Lung (tissue), 11 donors: ENCODE measurements at regions not wholly inside any gene's neighbourhood (a gene's known extent, or its start where the extent isn't known, plus 50 kb on each side); places are given as distances from the start of the nearest gene placed in this dataset.

ENCODE experiments used
- ATAC-seq: fragments of 200-7000 bp; cut with Tn5 transposase; one replicate; pipeline ENCODE4 v1.9.1; 2020; ENCODE audit warnings: moderate number of reproducible peaks; ENCODE audit not compliant: insufficient read depth, low FRiP score
- DNase-seq, 3 donors: peaks; one replicate each; pipeline ENCODE4 v3.0.0-alpha.2; 2013 to 2017
- H3K27ac ChIP-seq, 2 donors: one replicate each; pipeline ENCODE4 v1.5.1; 2013; ENCODE audit warnings: mild to moderate bottlenecking in 2 of 2, moderate library complexity in 2 of 2, control low read depth in 1 of 2, inconsistent platforms in 1 of 2, low read depth in 1 of 2, low read length in 1 of 2
- H3K27me3 ChIP-seq, 3 donors: one replicate each; pipeline ENCODE4 v1.5.1; 2013; ENCODE audit warnings: low read length in 2 of 3; ENCODE audit not compliant: control insufficient read depth in 3 of 3, insufficient read depth in 3 of 3
- H3K36me3 ChIP-seq, 4 donors: one replicate each; pipeline ENCODE4 v1.5.1; 2013; ENCODE audit warnings: low read length in 4 of 4, mild to moderate bottlenecking in 1 of 4, moderate library complexity in 1 of 4; ENCODE audit not compliant: control insufficient read depth in 4 of 4, insufficient read depth in 4 of 4
- H3K4me1 ChIP-seq, 5 donors: one replicate each; pipeline ENCODE4 v1.5.1; 2013; ENCODE audit warnings: low read length in 5 of 5, mild to moderate bottlenecking in 2 of 5, moderate library complexity in 1 of 5; ENCODE audit not compliant: control insufficient read depth in 5 of 5, insufficient read depth in 5 of 5
- H3K4me3 ChIP-seq: one replicate; pipeline ENCODE4 v1.5.1; 2013; ENCODE audit warnings: mild to moderate bottlenecking, control low read depth, moderate library complexity
- H3K9ac ChIP-seq, 2 donors: one replicate each; pipeline ENCODE4 v1.5.1; 2013; ENCODE audit warnings: low read length in 2 of 2, control low read depth in 1 of 2; ENCODE audit not compliant: insufficient read depth in 1 of 2
- H3K9me3 ChIP-seq, 4 donors: one replicate each; pipeline ENCODE4 v1.5.1; 2013; ENCODE audit warnings: low read length in 3 of 4, mild to moderate bottlenecking in 1 of 4, moderate library complexity in 1 of 4; ENCODE audit not compliant: control insufficient read depth in 4 of 4, insufficient read depth in 3 of 4
- CTCF ChIP-seq: IDR thresholded peaks from 2 replicates; pipeline ENCODE4 v1.5.1; 2012; ENCODE audit warnings: mild to moderate bottlenecking; ENCODE audit errors: control extremely low read depth, extremely low read depth
- WGBS, 2 donors: extraction: QIAGEN DNeasy Blood & Tissue Kit; methylation state at CpG; one replicate each; pipeline ENCODE4 v1.1.7; 2013; 5-methylcytosine and 5-hydroxymethylcytosine counted together
- donor health status: control.
- donor health status: control.
- donor health status: Bipolar disorder and iron deficiency.
- donor health status: healthy.
- donor health status: DM: yes; HTN: yes; CAD: no.

DNA sequence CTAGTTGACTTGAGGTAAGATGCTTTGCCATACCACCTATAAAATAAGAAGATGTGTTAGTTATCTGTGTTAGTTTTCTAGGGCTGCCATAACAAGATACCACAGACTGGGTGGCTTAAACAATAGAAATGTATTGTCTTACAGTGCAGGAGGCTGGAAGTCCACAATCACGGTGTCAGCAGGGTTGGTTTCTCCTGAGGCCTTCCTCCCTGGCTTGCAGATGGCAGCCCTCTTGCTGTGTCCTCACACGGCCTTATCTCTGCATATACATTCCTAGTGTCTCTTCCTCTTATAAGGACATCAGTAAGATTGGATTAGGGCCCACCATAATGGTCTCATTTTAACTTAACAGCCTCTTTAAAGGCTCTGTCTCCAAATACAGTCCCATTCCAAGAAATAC, 192.1 kb downstream of the GATA3 start:
- Histone ChIP-seq H3K27ac (no peak overlapping the region), H3K9me3 (peaks cover 0 to 5% (median 2%) of the 10 kb centered on the region in 4 donors), H3K36me3 (no peaks in the 10 kb centered on the region), H3K4me3 (no peak overlapping the region), H3K9ac (no peak overlapping the region), H3K4me1 (no peaks in the 10 kb centered on the region), H3K27me3 (no peaks in the 10 kb centered on the region)
- no peak for DNase-seq
- WGBS, 2 donors = 93 to 98% methylated on average over 2 of the region's 2 CpGs
- no peak for ATAC-seq
- TF ChIP-seq CTCF = no peak

DNA sequence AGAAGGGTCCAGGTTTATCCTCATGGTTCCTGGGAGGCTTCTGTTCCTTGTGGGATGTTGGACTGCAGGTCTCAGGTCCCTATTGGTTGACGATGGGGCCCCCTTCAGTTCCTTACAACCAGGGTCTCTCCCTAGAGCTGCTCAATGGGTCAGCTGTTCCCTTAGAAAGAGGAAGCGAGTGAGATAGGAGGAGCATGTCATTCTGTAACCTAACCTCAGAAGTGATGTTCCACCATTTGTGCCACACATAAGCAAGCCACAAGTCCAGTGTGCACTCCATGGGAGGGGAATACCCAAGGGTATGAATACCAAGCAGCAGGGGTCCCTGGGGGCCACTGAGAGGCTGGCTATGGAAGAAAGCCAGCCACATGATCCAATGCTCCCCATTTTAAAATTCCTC, 192.7 kb downstream of the GATA3 start:
- no peak for TF ChIP-seq CTCF
- 96 to 97% methylated on average over 2 of the region's 2 CpGs for WGBS, 2 donors
- Histone ChIP-seq H3K9ac (no peak overlapping the region), H3K27me3 (no peaks in the 10 kb centered on the region), H3K4me1 (no peaks in the 10 kb centered on the region), H3K27ac (no peak overlapping the region), H3K4me3 (no peak overlapping the region), H3K9me3 (peaks cover 0 to 5% (median 2%) of the 10 kb centered on the region in 4 donors), H3K36me3 (no peaks in the 10 kb centered on the region)
- ATAC-seq = no peak
- DNase-seq = no peak

DNA sequence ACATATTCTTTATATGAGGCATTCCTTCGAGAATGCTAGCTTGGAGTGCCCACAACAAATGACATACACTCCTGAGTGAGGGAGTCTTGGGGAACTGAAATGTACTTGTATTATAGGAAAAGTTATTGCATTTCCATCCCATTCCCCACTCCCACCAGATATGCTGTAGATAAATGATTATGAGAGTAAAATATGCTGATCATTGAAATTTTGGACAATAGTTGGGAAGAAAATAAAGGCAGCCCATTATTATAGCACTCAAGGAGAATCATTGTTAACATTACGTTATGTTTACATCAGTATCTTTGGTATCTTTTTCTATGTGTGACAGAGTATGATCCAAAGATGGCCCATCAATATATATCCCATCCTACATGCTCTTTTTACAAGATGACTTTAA, 194.4 kb downstream of the GATA3 start:
- DNase-seq (no peak), ATAC-seq (no peak)
- Histone ChIP-seq H3K4me1 (no peaks in the 10 kb centered on the region), H3K27me3 (no peaks in the 10 kb centered on the region), H3K9ac (no peak overlapping the region), H3K36me3 (no peaks in the 10 kb centered on the region), H3K9me3 (peaks cover 0 to 5% (median 2%) of the 10 kb centered on the region in 4 donors), H3K27ac (no peak overlapping the region), H3K4me3 (no peak overlapping the region)
- 81 to 82% methylated on average over 2 of the region's 2 CpGs for WGBS, 2 donors
- no peak for TF ChIP-seq CTCF

GRCh38 chr10:8254350-8254749, 199.9 kb downstream of the GATA3 start:
- no peak overlapping the region for H3K9ac ChIP-seq
- H3K4me3 ChIP-seq = no peak overlapping the region
- TF ChIP-seq CTCF = no peak
- no peak overlapping the region for H3K27ac ChIP-seq
- no peaks in the 10 kb centered on the region for H3K4me1 ChIP-seq
- no peak for ATAC-seq
- H3K27me3 ChIP-seq = no peaks in the 10 kb centered on the region
- WGBS, 2 donors = 68 to 78% methylated on average over 1 of the region's 1 CpG
- DNase-seq = no peak
- no peaks in the 10 kb centered on the region for H3K36me3 ChIP-seq
- peaks cover 0 to 3% (median 0%) of the 10 kb centered on the region in 4 donors for H3K9me3 ChIP-seq
